HUDEP-2 (cell line): ENCODE measurements at regions not wholly inside any gene's neighbourhood (a gene's known extent, or its start where the extent isn't known, plus 50 kb on each side); places are given as distances from the start of the nearest gene placed in this dataset.

Source experiments
- DNase-seq, 76 experiments: peaks; one replicate each; lab custom pipeline; 2025; ENCODE audit not compliant: unreplicated experiment in 76 of 76; lab: John Stamatoyannopoulos, UW

DNA sequence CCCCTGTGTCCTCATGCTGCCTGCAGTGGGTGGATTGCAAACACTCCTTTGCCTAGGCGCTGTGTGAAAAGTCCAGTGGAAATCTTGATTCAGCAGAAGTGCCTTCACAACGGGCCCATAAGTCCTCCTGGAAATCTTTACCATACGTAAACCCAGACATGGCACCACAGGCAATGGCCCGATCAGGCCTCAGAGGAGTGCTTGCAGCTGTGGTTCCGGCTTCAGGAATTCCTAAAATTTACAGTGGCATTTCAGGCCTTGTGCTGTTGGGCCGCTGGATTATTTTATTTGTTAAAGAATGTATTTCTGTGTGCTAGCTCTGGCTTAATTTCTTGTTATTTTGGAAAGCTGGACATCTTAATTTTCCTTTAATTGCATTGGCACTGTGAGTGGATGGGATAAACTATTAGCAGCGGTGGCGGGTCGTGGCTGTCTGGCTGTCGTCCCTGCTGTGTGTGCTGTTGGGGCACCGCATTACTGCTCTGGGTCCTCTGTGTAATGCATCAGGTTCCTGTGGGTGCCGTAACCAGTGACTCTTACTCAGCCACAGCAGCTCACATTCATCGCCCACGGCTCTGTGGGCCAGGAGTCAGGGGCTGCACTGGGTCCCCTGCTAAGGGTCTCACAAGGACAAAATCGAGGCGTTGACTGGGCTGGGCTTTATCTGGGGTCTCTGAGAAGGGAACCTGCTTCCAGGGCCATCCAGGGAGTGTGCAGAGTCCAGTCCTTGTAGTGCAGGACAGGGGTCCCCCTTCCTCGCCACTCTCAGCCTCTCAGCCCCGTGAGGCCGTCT lies 73.1 kb downstream of the RTP5 start:
- no peak for DNase-seq

DNA sequence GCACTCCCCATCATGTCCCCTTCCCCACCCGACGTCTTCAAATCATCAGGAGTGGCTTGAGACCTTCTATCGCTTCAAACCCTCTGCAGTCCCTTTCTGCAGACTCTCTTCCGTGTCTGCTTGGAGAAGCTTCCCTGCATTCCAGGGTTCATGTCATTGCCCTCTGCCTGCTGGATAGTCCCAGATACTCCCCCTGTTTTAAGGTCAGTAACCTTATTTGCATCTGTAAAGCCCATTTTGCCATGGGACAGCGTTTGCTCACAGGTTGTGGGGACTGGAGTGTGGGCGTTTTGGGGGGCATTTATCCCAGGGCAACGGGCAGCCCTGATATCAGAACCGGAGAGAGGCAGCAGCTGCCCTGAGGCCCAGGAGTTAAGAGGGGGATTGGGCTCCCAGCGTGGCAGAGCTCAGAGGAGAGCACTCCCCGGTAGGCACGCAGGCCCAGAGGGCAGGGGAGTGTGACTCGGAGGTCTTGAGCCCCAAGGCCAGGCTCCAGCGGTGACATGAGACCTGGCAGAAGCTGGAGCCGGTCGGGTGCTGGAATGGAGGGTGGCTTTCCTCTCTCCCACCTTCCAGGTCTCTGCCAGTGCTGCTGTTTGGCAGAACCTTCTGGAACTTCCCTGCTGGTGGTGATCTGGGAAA lies 73.8 kb downstream of the RTP5 start:
- no peak for DNase-seq

DNA sequence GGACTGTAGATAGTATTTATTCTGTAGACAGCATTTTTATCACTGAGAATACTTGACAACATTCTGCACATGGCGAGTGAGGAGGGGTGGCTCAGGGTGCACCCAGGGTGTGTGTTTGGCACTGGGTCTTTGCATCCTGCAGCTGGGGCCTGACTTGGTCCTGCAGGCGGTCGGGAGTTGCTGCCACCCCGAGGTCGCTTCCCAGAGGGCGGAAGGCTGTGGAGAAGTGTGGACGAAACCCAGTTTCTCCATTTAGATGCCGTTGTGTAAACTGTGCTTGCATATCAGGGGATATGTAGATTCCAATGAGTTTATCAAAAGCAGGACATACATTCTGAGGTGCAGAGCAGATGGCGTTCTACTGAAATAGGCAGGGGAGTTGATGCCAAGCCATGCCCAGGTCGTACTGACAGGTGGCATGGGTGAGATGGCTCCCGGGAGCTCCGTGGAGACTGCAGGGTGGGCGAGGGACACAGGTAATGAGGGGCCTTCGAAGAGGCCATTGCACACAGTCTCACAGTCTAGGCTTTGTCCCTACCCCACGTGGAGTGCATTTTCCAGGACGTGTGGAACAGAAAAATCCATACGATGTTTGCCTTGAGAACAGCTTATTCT lies 74.5 kb downstream of the RTP5 start:
- no peak for DNase-seq

DNA sequence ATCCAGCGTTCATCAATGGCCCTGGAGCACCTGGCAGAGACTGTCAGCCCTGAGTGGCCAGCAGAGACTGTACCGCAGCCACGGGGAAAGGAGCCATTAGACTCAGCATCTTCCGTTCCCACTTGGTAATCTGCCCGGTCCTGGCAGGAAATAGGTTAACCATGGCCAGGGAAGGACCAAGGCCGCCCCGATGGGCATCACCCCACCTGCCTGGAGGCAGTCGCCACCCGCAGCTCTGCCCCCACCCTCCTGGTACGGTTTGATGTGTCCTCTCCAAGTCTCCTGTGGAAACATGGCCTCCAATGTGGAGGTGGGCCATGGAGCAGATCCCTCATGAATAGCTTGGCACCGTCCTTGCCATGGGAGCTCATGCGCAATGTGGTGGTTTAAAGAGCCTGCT lies 75.3 kb downstream of the RTP5 start:
- DNase-seq = no peak

DNA sequence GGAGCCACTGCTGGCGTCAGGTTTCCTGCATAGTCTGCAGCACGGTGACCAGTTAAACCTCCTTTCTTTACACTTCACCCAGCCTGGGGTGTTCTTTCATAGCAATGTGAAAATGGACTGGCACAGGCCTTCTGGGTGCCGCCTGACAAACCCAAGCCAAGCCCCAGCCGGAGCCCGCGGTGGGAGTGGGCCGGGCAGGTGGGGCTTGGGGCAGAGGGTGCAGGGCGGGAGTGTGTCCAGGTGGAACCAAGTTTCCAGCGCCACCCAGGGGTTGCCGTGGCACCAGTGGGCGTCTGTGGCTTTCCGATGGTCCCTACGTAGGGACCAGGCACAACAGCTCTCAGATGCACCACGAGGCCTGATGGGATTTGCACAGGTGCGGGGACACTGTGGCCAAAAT lies 75.8 kb downstream of the RTP5 start:
- DNase-seq = no peak

DNA sequence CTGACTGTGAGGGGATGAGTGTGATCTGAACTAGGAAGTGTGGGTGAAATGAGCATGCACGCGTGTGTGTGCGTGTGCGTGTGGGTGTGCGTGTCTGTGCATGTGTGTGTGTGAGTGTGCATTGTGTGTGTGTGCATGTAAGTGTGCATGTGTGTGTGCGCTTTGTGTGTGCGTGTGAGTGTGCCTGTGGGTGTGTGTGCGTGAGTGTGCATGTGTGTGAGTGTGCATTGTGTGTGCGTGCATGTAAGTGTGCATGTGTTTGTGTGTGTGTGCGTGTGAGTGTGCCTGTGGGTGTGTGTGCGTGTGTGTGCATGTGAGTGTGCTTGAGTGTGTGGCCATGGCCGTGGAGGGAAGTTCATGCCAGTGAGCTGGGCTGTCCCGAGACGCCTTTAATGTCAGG lies 76.3 kb downstream of the RTP5 start:
- DNase-seq = no peak

DNA sequence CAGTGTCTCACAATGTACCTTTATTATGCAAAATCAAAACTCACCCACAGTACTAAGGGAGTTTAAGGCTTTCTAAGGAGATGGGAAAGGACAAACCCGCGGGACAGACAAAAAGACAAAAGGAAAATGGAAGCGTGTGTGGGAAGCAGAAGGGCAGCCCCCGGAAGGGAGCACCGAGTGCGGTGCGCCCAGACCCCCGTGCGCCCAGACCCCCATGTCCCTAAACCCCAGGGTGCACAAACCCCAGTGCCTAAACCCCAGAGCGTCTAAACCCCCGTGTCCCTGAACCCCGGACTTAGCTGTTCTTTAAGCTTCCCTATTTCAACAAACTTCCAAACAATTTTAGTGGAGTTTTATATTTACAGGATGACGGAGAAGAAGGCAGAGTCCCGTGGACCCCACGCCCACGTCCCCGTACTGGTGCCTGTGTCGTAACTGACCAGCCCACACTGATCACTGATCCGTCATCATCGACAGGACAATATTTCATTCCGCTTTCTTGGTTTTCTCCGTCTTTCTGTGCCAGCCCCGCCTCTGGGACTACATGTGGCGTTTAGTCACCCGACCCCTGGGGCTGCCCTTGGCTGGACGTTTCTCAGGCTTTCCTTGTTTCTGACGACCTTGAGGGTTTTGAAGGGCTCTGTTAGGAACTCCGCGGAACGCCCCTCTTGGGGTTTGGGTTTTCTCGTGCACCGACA lies 76.9 kb downstream of the RTP5 start:
- no peak for DNase-seq

DNA sequence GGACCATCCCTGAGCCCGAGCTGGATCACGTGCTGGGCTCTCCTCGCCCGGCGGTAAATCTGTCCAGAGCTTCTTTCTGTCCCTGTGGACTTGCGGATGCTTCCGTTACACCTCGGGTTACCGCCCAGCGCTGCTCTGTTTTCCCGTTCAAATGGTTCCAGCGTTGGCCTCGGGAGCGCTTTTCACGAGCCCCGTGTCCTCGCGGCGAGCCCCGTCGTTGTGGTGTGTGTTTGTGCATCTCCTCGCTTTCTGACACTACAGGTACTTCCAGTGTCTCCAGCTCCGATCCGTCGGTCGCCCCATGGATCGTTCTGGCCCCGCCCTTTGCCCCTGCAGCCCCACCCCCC lies 77.4 kb downstream of the RTP5 start:
- DNase-seq = no peak

DNA sequence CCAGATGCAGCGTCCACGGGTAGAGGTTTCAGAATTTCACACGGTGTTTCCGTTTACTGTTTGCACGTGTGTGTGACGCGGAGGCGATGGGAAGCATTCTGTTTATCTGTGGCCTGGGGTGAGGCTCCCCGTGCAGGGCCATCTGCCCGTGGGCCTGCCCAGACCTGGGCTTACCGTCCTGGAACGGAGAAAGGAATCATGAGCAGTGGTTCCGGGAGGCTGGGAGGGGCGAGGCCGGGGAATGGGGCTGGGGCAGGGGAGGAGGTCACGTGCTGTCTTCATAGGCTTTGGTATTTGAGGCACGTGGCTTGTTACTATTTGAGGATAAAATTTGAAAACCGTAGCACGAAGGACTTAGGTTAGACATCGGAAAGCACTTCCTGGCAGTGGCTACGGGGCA lies 77.9 kb downstream of the RTP5 start:
- DNase-seq = no peak

DNA sequence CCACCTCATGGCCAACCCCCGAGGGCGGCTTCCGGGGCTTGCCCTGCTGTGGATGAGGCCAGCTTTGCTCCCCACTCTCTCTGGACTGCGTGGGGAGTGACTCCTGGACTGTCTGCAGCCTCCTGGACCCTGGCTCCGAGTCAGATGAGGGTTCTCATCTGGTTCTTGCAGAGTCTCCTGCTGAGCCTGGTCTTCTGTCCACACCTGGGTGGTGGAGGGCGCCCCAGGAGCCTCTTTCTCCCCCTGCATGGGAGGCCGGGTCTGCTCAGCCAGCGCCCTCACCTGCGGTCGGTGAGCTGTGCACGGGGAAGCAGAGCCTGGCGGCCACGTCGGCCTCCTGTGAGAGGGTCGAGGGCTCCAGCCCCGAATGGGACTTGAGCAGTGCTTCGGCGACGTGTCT lies 78.3 kb downstream of the RTP5 start:
- no peak for DNase-seq

DNA sequence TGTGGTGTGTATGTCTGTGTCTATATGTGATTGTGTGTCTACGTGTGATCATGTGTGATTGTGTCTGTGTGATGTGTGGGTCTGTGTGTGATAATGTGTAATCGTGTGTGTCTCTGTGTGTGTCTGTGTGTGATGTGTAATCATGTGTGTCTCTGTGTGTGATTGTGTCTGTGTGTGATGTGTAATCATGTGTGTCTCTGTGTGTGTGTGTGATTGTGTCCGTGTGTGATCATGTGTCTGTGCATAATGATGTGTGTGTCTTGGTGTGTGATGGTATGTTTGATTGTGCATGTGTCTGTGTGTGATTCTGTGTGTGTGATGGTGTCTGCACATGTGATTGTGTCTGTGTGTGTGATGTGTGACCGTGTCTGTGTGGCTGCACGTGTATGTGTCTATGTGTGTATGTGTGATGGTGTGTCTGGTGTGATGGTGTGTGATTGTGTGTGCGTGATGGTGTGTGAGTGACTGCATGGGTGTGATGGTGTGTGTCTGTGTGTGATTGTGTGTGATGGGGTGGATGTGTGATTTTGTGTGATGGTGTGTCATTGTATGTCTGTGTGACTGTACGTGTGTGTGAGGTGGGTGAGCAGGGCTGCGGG lies 78.9 kb downstream of the RTP5 start:
- no peak for DNase-seq

DNA sequence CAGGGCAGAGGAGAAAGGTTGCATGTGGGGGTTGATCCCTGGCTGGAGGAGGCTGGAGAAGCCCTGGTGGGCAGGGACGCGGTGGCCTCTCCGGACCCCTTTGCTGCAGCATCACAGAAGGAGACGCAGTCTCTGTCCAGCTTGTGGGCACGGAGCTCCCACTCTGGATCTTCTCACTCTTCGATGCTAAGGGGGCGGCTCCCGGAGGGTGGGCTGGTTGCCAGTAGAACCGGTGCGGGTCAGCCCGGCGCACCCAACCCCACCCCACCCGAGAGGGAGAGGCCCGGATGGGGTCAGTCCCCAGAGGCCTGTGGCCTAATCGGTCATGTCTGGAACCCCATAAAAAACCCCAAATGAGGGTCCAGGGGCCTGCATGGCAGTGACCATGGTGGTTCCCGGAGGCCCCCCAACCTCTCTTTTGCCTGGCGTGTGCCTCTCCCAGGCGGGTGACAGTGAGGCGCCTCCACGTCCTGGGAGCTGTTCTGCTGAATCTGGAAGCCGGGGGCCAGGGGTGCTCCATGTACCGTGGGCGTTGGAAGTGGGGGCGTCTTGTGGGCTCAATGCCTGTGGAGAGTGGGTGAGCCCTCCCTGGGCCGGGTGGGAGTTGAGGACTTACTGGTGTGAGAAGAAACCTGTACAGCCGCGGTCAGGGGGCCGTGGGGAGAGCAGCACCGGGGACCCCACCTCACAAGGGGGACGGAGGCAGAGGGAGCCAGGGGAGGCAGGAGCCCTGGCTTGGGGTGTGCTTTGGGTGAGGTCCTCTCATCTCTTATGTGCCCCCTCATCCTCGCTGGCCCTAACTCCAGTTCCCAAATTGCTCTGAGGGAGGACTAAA lies 79.6 kb downstream of the RTP5 start:
- DNase-seq = no peak

DNA sequence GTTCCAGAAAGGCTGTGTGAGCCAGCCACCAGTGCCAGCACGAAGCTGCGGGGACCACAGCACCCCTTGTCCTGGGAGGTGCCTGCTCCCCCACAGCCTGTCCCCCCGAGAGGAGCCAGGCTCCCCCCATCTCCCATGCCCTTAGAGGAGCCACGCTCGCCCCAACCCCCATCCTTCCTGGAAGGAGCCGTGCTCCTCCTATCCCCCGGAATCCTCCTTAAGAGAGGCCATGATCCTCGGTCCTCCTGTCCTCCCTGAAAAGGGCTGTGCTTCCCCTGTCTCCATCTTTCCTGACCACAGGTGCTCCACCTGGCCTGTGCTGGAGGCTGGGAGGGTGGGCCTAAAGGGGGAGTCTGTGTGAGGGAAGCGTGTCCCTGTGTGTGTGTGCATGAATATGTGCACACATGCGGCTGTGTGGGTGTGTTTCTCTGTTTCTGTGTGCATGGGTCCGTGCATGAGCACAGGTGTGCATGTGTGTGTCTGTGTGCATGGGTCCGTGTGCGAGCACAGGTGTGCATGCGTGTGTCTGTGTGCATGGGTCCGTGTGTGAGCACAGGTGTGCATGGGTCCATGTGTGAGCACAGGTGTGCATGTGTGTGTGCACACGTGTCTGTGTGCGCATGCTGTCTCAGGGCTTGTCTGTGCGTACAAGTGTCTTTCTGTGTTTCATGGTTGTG lies 80.3 kb downstream of the RTP5 start:
- DNase-seq = no peak

DNA sequence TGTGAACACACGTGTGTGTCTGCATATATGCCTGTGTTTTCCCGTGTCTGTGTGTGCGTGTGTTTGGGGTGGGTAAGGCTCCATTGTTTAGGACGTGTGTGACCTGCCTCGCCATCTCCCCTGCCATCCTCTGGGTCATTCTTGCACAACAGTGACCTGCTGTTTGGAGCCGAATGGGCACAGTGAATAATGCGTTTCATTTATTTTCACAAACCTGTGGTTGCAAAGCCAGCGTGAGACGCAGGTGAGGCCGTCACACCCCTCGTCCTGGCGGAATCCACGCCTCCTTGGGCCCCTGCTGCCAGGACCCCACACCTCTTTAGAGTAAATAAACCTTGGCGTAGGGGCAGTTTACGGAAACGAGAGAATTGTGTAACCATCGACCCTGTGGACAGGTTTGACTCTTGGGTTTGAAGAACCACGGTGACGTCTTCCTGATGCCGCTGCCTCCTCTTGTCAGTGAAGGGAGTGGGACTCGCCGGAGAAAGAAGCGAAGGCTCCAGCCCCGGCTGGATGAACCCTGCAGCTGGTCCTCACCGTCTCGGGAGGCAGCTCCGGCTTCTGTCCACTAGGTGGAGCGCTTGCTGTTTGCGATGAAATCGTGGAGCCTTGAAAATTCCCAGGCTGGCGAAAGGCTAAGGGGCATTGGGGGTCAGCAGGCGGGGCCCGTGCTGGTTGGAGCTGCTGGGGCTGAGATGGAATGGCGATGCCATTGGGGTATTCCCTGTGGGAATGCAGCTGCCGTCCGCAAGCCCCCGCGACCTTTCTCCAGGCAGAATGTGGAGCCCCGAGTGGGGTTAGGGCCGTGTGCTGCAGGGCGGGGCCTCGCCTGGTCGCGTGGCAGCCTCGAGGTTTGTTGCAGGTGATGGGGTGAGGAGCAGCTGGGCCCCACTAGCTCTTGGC lies 81.1 kb downstream of the RTP5 start:
- peak in 56 of 76 experiments; percentile 6 to 73 (median 40) for DNase-seq

DNA sequence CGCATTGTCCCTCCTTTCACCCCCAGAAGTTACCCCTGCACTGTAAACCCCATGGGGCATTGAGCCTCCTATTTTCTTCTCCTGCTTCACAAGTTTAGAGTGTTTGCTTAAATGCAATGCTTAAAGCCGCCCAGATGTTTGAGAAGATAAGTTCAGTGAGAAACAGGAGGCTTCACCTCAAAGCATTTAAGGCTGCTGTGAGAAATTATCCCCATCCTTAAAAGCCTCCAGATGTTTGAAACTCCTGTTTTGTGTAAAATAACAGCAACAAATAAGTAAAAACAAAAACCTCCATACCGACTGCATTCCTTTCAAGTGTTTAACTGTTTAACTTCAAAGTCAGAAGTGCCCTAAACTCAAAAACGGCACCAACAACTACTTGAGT lies 81.8 kb downstream of the RTP5 start:
- DNase-seq = no peak

DNA sequence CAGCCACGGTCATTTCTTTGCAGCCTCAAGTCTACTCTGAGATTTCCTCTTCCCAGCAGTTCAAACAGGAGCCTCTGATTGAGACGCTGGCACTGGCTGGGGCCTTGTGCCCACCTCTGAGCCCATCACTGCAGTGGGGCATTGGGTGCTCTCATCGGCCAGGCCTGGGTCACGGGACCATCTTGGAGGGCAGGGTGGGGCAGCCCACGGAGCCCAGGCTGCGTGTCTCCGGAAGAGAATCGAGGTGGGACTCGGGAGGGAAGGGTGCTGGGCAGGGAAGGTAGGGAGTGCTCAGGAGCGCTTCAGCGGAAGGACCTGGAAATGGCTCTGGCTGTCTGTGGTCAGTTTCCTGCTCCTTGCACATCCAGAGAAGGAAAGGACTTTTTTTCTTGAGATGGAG lies 82.4 kb downstream of the RTP5 start:
- no peak for DNase-seq

DNA sequence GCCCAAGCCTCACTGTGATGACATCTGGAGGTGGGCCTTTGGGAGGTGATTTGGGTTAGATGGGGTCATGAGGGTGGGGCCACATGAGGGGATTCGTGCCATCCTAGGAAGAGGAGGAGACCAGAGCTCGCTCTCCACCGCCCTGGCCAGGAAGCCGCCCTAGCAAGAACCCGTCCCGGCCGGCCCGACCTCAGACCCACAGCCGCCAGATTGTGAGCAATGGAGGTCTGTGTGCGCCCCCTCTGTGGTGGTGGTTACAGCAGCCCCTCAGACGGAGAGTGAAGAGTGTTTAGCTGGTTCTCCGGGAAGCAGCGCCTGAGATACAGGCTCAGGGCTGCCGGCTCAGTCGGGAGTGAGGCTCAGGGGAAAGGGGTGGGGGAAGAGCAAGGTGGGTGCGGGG lies 83.3 kb downstream of the RTP5 start:
- DNase-seq = no peak

DNA sequence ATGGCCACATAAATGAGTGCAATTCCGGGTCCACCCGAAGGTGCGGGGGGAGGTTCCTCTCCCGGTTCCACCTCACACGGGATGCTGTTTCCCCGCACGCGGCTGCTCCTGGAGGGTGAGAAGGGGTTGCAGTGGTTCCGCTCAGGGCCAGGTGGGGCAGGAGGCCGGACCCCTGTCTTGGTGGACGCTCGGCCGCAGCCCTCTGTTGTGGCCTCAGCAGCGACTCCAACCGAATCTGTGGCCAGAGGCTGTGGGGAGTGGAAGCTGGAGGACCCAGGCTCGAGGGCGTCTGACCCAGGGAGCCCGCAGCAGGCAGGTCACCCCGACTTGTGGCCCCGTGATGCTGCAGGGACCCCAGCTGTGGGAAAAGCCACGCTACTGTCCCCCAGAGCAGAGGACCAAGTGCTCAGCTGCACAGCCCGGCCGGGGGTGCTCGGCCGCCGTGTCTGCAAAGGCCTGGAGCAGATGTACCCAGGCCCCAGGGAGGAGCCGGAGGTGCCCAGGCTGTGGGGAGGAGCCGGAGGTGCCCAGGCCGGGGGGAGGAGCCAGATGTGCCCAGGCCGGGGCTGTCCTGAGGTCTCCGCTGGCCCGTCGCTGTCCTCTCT lies 83.9 kb downstream of the RTP5 start:
- DNase-seq = no peak
